HG02885 (cell line): ENCODE measurements at regions not wholly inside any gene's neighbourhood (a gene's known extent, or its start where the extent isn't known, plus 50 kb on each side); places are given as distances from the start of the nearest gene placed in this dataset.

Experiments used
- ATAC-seq: cut with Tn5 transposase; IDR thresholded peaks from one replicate; pipeline ENCODE4 v1.9.1; 2021; ENCODE audit warnings: mild to moderate bottlenecking; ENCODE audit not compliant: unreplicated experiment, poor library complexity

DNA sequence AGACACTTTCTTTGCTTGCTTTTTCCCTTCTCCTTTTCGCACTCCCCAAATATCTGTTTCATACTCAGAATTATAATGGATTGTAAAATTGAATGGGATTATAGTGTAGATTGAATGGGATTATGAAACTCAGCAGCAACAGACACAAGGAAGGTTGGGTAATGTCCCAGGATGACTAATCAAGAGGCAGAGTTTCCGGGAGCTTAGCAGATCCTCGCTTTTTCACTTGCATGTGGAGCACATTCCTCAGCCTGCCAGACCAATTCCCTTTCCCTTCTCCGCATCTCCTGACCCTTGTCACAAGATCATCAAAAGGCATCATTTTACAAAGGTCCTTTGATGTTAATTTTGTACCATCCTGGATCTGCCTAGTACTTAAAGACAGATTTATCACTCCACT is 55.1 kb upstream of the SLC1A1 start:
- no peak for ATAC-seq

- ATAC-seq, result peak; percentile 60
These were observed 56.9 kb upstream of the SLC1A1 start for GRCh38 chr9:4433379-4433778.

GRCh38 chr9:4430432-4431261 is 59.6 kb upstream of the SLC1A1 start:
- peak; percentile 56 for ATAC-seq

- no peak for ATAC-seq
These were observed 64.8 kb upstream of the SLC1A1 start for GRCh38 chr9:4425319-4426045.

DNA sequence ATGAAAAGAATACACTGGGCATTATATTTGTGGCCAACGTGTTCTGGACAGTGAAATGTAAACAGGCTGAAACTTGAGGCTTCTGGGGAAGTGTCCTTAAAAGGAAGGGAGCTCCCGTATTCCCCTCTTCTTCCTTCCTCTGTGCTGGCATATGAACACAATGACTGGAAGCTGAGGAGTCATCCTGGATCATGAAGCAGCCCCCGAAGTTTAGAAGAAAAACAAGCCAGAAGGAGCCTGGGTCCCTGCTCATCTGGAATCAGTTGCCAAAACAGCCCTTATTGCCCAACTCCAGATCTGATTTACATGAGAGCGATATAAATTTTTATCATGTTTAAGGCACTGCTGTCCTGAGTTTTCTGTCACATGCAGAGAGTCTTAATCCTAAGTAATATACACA is 65.4 kb upstream of the SLC1A1 start:
- no peak for ATAC-seq

GRCh38 chr9:4424038-4424437 is 66.2 kb upstream of the SLC1A1 start:
- no peak for ATAC-seq

DNA sequence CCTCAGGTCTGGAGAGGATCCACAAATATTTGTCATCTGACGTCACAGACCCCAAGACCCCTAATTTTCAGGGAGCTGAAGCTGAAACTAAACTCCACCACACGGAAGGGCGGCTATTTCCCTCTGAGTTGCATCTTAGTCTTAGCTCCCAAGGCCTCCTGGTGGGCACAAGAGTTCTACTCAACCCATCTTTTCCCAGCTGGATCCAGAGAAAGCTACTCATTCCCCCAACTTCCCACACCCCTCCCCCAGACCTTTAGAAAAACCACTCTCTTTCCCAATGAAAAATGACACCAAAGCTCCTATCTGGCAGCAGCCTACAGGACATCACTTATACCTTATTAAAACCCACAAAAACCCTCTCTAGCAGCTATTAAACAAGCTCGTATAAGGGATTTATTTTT is 67.1 kb upstream of the SLC1A1 start:
- no peak for ATAC-seq

- peak; percentile 82 for ATAC-seq
These were observed 67.8 kb upstream of the SLC1A1 start for GRCh38 chr9:4422495-4422894.

- ATAC-seq, result no peak
These were observed 68.4 kb upstream of the SLC1A1 start for GRCh38 chr9:4421847-4422246.

GRCh38 chr9:4420351-4420750 is 69.9 kb upstream of the SLC1A1 start:
- no peak for ATAC-seq

DNA sequence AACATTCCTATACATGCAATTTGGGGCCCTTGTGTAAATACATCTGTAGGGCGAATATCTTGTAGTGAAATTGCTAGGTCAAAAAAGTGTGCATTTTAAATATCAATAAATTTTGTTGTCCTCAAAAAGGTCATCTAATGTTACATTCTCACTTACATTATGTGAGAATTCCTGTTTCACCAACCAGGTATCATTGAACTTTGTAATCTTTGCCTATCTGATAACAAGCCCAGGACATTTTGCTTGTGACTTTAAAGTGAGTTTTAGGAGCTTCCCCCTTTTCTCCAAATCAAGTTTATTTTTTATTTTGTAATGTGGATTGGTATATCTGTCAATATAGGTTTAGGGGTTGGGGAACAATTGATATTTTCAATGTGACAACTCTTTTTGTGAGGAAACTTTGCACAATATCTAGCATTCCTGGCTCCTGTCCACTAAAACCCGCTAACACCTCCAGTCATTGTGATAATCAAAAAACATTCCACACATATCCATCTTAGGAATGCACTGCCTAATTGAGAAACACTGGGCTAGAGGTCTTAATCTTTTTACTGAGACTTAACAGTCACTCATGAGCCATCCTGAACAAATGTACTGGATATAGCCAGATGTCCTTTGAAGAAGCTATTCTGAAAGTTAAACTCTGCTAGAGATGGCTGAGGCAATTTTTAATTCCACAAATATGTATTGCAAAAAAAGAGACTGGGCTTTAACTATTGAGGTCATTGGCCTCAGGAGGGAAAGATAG is 72.5 kb upstream of the SLC1A1 start:
- ATAC-seq, result no peak

DNA sequence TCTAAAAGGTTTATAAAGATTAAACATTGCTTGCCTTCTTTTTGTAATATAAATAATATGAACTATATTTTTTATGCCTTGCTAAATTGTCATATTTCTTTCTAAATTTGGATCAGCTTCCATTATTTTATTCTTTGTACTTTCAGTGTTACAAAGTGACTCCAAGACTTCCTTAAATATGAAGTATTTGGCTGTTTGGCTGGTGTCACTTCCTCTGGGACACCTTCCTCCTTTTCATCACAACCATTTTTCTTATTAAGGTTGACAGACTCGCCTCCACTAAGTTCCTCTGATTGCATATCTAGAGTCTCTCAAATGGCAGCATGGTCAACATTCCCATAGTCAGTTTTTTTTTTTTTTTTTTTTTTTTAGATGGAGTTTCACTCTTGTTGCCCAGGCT is 73.8 kb upstream of the SLC1A1 start:
- no peak for ATAC-seq

GRCh38 chr9:4415281-4415680 is 75.0 kb upstream of the SLC1A1 start:
- no peak for ATAC-seq

DNA sequence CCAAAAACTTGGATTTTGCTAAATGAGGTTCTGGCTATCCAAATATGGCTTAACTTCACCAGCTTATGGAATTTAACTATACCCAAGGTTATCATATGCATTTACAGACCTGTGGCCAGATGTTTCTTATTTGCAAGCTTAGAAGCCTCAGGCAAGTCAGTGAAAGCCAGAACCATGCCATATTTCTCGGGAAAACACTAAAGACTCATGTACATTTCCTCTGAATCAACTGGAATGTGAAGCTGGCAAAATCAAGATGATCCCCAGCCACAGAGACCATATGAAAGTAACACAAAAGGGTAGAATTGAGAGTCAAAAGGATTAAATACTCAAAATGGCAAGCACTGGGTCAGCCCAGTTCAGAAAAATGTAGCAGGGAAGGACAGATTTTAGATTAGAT is 76.4 kb upstream of the SLC1A1 start:
- no peak for ATAC-seq

GRCh38 chr9:4404156-4404555 is 86.1 kb upstream of the SLC1A1 start:
- ATAC-seq, result no peak

DNA sequence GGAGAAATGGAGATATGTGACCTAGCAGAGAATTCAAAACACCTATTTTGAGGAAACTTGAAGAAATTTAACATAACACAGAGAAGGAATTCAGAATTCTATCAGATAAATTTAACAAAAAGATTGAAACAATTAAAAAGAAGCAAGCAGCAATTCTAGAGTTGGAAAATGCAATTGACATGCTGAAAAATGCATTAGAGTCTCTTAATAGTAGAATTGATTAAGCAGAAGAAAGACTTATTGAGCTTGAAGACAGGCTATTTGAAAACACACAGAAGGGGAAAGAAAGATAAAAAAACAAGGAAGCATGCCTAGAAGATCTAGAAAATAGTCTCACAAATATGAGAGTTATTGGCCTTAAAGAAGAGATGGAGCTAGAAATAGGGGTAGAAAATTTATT is 87.8 kb upstream of the SLC1A1 start:
- ATAC-seq, result no peak

GRCh38 chr9:4400731-4401130 is 89.5 kb upstream of the SLC1A1 start:
- ATAC-seq, result no peak

DNA sequence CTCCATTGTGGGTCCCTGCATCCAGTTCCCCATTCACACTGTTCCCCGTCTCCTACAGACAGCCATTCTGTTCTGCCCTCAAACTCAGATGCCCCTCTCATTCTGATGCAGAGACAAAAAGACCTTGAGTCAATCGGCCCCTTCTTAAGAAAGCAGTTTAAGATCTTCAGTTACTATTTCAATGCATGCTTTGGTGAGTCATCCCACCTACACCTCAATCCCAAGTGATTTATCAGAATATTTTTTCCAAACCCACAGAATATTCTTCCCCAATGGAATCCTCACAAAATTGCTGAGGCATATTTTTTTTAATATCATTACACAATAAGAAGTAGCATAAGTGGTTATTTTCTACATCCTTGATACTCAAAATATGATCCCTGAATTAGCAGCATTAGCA is 92.4 kb upstream of the SLC1A1 start:
- ATAC-seq, result no peak

- ATAC-seq, result no peak
These were observed 94.1 kb upstream of the GLIS3 start for GRCh38 chr9:4393806-4394523.

DNA sequence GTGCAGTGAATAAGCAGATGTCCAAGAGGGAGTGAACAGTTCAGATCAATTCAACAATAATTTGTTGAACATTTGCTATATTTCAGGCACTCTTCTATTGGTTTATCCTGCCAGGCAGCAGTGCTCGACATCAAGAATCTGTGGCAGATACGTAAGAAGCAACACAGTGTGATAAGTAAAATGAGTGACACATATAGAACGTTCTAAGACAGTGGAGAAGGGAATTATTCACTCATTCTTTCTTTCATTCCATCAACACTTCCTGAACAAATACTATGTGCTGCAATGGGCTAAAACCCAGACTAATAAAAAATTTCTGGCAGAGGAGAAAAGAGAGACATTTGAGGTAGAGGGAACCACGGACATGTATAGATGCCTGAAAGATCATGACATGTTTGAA is 89.9 kb upstream of the GLIS3 start:
- ATAC-seq, result no peak

DNA sequence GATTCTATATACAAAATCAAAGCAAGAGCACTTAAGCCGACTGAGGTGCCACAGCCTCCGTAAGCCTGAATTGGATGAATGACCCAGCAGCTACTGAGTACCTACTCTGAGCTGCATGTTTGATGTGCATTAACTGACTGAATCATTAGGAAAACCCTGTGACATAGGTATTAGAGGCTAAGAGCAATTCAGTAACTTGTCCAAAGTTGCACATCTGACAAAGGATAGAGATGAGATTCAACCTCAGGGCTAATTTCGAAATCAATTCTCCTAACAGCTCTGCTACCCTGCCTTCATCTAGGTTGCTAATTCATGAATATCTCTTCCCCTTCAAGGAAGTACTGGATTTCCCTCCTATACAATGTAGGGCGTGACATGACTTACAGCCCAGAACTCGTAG is 89.1 kb upstream of the GLIS3 start:
- no peak for ATAC-seq
